NOMO-1 (cell line): ENCODE measurements at regions not wholly inside any gene's neighbourhood (a gene's known extent, or its start where the extent isn't known, plus 50 kb on each side); places are given as distances from the start of the nearest gene placed in this dataset.

ENCODE experiments used
- DNase-seq, 2 experiments: peaks; one replicate each; lab custom pipeline; 2025; ENCODE audit not compliant: unreplicated experiment in 2 of 2; lab: John Stamatoyannopoulos, UW

GRCh38 chr2:88283886-88284592, 113.9 kb downstream of the THNSL2 start:
- no peak for DNase-seq

GRCh38 chr2:88281302-88282217, 111.4 kb downstream of the THNSL2 start:
- DNase-seq: peak; percentile 73 to 93

GRCh38 chr2:88269836-88270235, 99.7 kb downstream of the THNSL2 start:
- DNase-seq: no peak

GRCh38 chr2:88265352-88266303, 95.5 kb downstream of the THNSL2 start:
- DNase-seq: peak; percentile 24 to 69

GRCh38 chr2:88263861-88264260, 93.7 kb downstream of the THNSL2 start:
- DNase-seq: no peak

GRCh38 chr2:88261725-88262124, 91.6 kb downstream of the THNSL2 start:
- no peak for DNase-seq

- no peak for DNase-seq
Observed at GRCh38 chr2:88258208-88258607, 88.1 kb downstream of the THNSL2 start.

- no peak for DNase-seq
Observed at GRCh38 chr2:88254437-88255091, 84.4 kb downstream of the THNSL2 start.

GRCh38 chr2:88253997-88254396, 83.9 kb downstream of the THNSL2 start:
- no peak for DNase-seq

- no peak for DNase-seq
Observed at GRCh38 chr2:88253375-88253774, 83.2 kb downstream of the THNSL2 start.

- no peak for DNase-seq
Observed at GRCh38 chr2:88252646-88253045, 82.5 kb downstream of the THNSL2 start.

- DNase-seq: no peak
Observed at GRCh38 chr2:88252111-88252510, 82.0 kb downstream of the THNSL2 start.

GRCh38 chr2:88250404-88250803, 80.3 kb downstream of the THNSL2 start:
- DNase-seq: no peak

GRCh38 chr2:88248280-88248828, 78.2 kb downstream of the THNSL2 start:
- DNase-seq: no peak

- no peak for DNase-seq
Observed at GRCh38 chr2:88247531-88247930, 77.4 kb downstream of the THNSL2 start.

GRCh38 chr2:88245109-88245508, 75.0 kb downstream of the THNSL2 start:
- DNase-seq: no peak

GRCh38 chr2:88239781-88240180, 69.6 kb downstream of the THNSL2 start:
- DNase-seq: peak; percentile 31 to 63

- no peak for DNase-seq
Observed at GRCh38 chr2:88236666-88237065, 66.5 kb downstream of the THNSL2 start.
